ENCODE measurements at regions not wholly inside any gene's neighbourhood (a gene's known extent, or its start where the extent isn't known, plus 50 kb on each side); places are given as distances from the start of the nearest gene placed in this dataset.

GRCh38 chr1:172777767-172778166 is 118.9 kb downstream of the FASLG start:
- TF ChIP-seq CTCF (conservative IDR thresholded peaks at IDR 0.05; ENCODE audit: low read depth, low read length): no peak
- H3K4me3 ChIP-seq (ENCODE audit: low read length): no peak overlapping the region
- DNase-seq (ENCODE audit: low read depth): no peak

GRCh38 chr1:172778456-172779455 is 119.9 kb downstream of the FASLG start:
- TF ChIP-seq CTCF (conservative IDR thresholded peaks at IDR 0.05; ENCODE audit: low read depth, low read length): no peak
- H3K4me3 ChIP-seq (ENCODE audit: low read length): no peak overlapping the region
- DNase-seq (ENCODE audit: low read depth): no peak

GRCh38 chr1:172779491-172779890 is 120.6 kb downstream of the FASLG start:
- no peak for TF ChIP-seq CTCF (conservative IDR thresholded peaks at IDR 0.05; ENCODE audit: low read depth, low read length)
- DNase-seq (ENCODE audit: low read depth): no peak
- no peak overlapping the region for H3K4me3 ChIP-seq (ENCODE audit: low read length)

GRCh38 chr1:172781513-172782140 is 122.7 kb downstream of the FASLG start:
- H3K4me3 ChIP-seq (ENCODE audit: low read length): no peak overlapping the region
- TF ChIP-seq CTCF (conservative IDR thresholded peaks at IDR 0.05; ENCODE audit: low read depth, low read length): no peak
- DNase-seq (ENCODE audit: low read depth): no peak

GRCh38 chr1:172789840-172790239 is 130.9 kb downstream of the FASLG start:
- DNase-seq (ENCODE audit: low read depth): no peak
- H3K4me3 ChIP-seq (ENCODE audit: low read length): no peak overlapping the region
- no peak for TF ChIP-seq CTCF (conservative IDR thresholded peaks at IDR 0.05; ENCODE audit: low read depth, low read length)

- TF ChIP-seq CTCF (conservative IDR thresholded peaks at IDR 0.05; ENCODE audit: low read depth, low read length): no peak
- H3K4me3 ChIP-seq (ENCODE audit: low read length): no peak overlapping the region
- DNase-seq (ENCODE audit: low read depth): no peak
Observed at GRCh38 chr1:172790245-172790644, 131.3 kb downstream of the FASLG start.

Data from retinal pigment epithelial cell (primary cell).